ENCODE measurements at regions not wholly inside any gene's neighbourhood (a gene's known extent, or its start where the extent isn't known, plus 50 kb on each side); places are given as distances from the start of the nearest gene placed in this dataset.

DNA sequence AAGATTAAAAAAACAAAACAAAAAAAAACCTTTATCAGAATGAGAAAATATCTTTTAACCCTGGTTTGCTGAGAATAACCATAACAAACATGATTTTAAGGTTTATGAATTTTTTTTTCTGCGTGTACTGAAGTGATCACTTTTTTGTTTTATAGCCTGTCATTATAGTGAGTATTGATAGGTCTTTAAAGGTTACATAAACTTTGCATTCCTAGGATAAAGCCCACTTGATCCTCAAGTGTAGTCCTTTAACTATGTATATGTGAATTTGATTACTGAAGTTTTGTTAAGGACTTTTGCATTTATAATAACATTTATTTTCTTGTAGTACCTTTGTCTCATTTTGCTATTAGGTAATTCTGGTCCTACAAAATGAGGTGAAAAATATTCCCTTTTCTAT, 709.8 kb upstream of the PCDH20 start:
- Histone ChIP-seq H3K4me3 (no peak overlapping the region), H3K4me1 (no peaks in the 10 kb centered on the region), H3K9me3 (no peaks in the 10 kb centered on the region), H3K27ac (no peak overlapping the region), H3K27me3 (ENCODE audit: low read depth) (no peaks in the 10 kb centered on the region), H3K36me3 (no peaks in the 10 kb centered on the region)
- ATAC-seq = no peak
- DNase-seq = no peak
- intact Hi-C loops (cut with DNase I) = no loop called here
- TF ChIP-seq, protein P1, sequence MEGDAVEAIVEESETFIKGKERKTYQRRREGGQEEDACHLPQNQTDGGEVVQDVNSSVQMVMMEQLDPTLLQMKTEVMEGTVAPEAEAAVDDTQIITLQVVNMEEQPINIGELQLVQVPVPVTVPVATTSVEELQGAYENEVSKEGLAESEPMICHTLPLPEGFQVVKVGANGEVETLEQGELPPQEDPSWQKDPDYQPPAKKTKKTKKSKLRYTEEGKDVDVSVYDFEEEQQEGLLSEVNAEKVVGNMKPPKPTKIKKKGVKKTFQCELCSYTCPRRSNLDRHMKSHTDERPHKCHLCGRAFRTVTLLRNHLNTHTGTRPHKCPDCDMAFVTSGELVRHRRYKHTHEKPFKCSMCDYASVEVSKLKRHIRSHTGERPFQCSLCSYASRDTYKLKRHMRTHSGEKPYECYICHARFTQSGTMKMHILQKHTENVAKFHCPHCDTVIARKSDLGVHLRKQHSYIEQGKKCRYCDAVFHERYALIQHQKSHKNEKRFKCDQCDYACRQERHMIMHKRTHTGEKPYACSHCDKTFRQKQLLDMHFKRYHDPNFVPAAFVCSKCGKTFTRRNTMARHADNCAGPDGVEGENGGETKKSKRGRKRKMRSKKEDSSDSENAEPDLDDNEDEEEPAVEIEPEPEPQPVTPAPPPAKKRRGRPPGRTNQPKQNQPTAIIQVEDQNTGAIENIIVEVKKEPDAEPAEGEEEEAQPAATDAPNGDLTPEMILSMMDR (IDR thresholded peaks at IDR 0.05) = no peak

DNA sequence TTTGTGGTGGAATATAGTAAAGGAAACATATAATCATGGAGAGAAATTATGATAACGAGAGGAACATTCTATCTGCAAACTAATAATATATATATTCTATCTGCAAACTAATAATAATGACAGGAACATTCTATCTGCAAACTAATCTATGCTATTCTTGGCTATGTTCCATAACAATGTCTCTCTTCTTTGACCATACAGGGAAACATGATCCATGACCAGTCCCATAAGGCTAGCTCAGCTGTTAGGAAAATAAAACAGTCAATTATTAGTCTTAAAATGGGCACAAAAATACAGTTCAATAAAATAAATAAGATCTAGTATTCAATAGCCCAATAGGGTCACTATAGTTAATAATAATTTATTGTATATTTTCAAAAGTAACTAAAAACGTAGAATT, 707.8 kb upstream of the PCDH20 start:
- no peak overlapping the region for H3K4me3 ChIP-seq
- H3K36me3 ChIP-seq = no peaks in the 10 kb centered on the region
- TF ChIP-seq, protein P1 (IDR thresholded peaks at IDR 0.05) = no peak
- ATAC-seq (no peak), DNase-seq (no peak)
- no peaks in the 10 kb centered on the region for H3K27me3 ChIP-seq (ENCODE audit: low read depth)
- no peaks in the 10 kb centered on the region for H3K4me1 ChIP-seq
- intact Hi-C loops (cut with DNase I) = no loop called here
- no peak overlapping the region for H3K27ac ChIP-seq
- no peaks in the 10 kb centered on the region for H3K9me3 ChIP-seq

DNA sequence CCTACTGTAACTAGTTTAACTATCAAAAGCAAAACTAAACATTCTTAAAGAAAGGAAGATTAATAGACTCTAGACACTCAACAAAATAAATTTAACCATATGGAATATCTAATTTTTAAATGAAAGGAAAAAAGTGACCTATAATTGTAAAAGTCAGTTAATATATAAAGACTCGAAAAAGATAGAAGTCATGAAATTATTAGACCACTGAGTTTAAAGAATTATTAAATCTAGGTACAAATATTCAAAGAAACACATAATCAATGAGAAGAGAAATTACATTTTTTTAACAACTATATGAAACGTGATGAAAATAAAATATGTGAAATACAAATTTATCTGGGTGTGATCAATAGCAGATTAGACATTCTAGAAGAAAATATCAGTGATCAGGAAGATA, 706.8 kb upstream of the PCDH20 start:
- Histone ChIP-seq H3K9me3 (no peaks in the 10 kb centered on the region), H3K4me3 (no peak overlapping the region), H3K27me3 (ENCODE audit: low read depth) (no peaks in the 10 kb centered on the region), H3K36me3 (no peaks in the 10 kb centered on the region), H3K4me1 (no peaks in the 10 kb centered on the region), H3K27ac (no peak overlapping the region)
- DNase-seq (no peak), ATAC-seq (no peak)
- TF ChIP-seq, protein P1 (IDR thresholded peaks at IDR 0.05) = no peak
- intact Hi-C loops (cut with DNase I) = no loop called here

DNA sequence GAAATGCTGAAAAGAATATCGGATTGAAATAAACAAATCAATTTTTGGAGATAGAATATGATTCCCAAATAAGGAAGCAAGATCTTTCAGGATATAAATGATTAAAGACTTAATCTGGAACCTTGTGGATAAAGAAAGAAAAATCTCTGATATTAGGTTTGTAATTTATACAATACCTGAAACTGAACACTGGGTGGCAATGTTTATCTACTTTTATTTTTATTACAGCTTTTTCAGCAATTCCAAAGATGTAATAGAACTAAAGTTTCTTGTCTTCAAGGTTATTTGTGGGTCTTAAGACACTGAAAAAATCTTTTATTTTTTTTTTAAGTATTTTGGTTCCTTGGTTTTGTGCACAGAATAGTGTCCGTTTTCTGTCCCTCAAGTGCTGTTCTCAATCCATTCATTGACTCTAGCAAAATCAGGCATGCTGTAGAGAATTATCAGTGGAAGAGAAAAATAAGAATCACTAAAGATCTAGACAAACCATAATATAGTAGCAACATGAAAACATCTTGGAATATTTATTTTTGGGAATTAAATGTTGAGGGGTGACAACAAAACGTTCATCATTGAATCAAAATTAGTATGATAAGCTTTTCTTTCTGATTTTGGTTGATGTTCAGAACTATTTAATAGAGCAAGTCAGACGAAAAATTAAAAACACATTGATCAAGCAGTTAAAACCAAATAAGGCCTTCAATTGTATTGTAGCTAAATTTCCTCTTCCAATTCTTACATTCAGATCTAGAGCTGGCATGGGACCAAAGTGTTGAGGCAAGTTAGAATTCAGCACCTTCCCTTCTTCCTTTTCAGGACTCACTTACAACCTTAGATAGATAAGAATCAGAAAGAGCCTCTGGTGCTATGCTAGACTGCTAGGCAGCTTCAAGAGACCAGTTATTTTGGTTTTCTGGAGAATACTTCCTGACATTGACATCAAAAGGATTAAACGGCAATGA, 704.4 kb upstream of the PCDH20 start:
- Histone ChIP-seq H3K4me3 (no peak overlapping the region), H3K4me1 (no peaks in the 10 kb centered on the region), H3K27me3 (ENCODE audit: low read depth) (no peaks in the 10 kb centered on the region), H3K36me3 (no peaks in the 10 kb centered on the region), H3K9me3 (no peaks in the 10 kb centered on the region), H3K27ac (no peak overlapping the region)
- ATAC-seq (no peak), DNase-seq (no peak)
- TF ChIP-seq, protein P1 (IDR thresholded peaks at IDR 0.05) = peak; percentile 18
- intact Hi-C loops (cut with DNase I) = no loop called here

DNA sequence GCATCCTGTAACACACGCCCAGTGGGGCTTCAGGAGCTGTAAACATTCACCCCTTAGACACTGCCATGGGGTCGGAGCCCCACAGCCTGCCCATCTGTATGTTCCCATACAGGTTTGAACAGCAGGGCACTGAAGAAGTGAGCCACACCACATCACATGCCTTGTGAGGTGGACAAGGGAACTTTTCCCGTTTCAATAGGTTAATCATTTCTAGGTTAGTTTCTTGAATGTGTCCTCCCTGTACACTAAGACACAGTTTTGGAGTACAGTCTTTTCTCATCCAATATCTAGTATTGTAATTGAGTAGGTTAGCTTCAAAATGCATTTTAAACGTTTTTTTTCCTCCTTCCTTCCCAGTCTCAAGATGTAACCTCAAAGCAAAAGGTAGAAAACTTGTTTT, 700.2 kb upstream of the PCDH20 start:
- no peaks in the 10 kb centered on the region for H3K27me3 ChIP-seq (ENCODE audit: low read depth)
- no peak for DNase-seq
- no peak overlapping the region for H3K4me3 ChIP-seq
- H3K9me3 ChIP-seq = no peaks in the 10 kb centered on the region
- TF ChIP-seq, protein P1 (IDR thresholded peaks at IDR 0.05) = no peak
- intact Hi-C loops (cut with DNase I) = no loop called here
- no peaks in the 10 kb centered on the region for H3K4me1 ChIP-seq
- H3K27ac ChIP-seq = no peak overlapping the region
- H3K36me3 ChIP-seq = no peaks in the 10 kb centered on the region
- ATAC-seq = no peak

Data from lower lobe of right lung (tissue), 2 donors.